Superior temporal gyrus (tissue), 1 donor: ENCODE measurements at regions not wholly inside any gene's neighbourhood (a gene's known extent, or its start where the extent isn't known, plus 50 kb on each side); places are given as distances from the start of the nearest gene placed in this dataset.

ENCODE experiments used
- DNase-seq: peaks from one replicate; pipeline ENCODE4 v3.0.0-alpha.2; 2016; ENCODE audit errors: extremely low spot score

DNA sequence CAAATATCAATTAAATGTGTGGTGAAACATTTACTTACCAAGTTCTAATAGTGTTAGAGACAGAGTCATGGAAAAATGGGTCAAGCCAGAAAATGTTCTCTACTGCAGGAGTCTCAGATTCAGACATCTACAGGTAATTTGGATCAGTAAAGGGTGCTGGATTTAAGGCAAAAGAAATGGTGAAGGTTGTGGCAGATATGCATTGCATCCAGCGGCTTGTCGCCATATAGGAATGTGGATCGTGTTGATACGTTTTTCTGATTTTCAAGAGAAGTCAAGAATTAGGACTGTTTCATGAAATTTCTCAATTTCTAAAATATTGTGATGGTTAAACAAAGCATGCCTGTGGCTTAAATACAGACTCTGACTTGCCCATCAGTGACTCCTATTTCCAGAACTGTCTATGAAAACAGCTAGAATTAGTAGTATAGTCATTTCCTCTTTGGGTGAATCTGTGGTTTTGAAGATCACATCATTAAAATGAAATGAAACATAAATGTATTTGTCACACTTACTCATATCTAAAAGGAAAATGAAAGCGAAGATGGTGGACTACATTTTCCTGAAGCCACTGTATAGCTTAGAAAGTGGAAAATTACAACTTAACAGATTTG lies 110.1 kb upstream of the VEGFC start:
- DNase-seq = no peak

DNA sequence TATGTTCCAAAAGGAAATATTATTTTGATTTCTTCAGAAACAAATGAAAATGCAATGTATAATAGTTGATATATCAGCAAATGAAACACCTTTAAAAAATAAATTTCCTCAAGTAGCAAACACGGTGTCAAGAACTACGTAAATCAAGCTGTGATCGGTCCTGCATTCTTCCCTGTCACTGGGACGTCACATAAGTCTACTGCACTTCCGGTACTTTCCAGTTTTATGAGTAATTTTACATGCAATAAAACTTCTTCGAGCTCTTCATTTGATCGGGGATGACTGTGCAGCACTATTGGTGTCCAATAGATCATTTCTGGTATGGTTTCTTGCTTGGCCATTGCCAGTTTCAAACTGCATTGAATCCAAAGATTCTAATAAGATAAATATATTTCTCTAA lies 114.0 kb upstream of the VEGFC start:
- no peak for DNase-seq

DNA sequence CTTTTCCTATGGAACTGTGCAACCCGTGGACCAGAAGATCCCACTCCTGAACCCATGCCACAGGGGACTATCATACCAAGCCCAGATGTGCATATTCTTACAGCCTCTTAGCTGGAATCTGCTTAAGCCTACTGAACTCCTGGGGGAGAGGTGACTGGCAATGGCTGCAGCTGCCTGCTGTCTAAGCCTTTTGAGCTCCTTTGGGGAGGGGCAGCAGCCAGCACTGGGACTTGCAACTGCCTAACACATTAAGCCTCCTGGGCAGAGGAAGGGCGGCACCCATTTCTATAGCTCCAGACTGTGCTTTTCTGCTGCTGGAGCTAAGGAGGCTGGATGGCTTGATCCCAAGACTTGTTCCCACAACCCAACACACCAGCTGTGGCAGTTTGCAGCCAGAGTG lies 117.9 kb upstream of the VEGFC start:
- no peak for DNase-seq

DNA sequence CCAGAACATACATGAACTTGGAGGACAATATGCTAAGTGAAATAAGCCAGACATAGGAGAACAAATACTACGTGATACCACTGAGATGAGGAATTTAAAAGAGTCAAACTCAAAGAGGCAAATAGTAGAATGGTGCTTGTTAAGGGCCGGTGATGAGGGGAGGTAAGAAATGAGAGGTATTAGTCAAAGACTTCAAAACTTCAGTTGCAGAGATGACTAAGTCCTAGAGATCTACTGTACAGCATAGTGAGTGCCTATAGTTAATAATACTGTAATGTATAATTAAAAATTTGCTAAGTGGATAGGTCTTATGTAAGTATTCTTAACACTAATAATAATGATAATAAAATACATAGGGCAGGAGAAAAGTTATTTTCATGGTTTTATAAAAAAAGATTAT lies 126.9 kb upstream of the VEGFC start:
- DNase-seq = no peak

DNA sequence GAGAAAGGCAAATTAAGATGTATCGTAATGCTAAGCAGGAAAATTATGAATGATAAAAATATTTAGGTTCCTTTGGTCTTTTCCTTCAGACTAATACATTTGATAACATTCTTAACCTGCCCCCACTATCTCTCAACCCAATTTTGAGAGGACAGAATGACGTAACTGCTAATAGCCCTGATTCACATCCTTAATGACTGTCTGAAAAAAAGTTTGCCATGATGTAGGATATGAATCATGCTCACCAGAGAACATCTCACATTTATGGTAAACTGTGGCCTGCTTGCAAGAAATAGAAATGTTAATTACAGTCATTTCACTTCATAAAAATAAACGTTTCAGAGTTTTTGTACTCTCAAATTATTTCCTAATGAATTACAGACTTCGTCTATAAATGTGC lies 128.0 kb upstream of the VEGFC start:
- DNase-seq = no peak

DNA sequence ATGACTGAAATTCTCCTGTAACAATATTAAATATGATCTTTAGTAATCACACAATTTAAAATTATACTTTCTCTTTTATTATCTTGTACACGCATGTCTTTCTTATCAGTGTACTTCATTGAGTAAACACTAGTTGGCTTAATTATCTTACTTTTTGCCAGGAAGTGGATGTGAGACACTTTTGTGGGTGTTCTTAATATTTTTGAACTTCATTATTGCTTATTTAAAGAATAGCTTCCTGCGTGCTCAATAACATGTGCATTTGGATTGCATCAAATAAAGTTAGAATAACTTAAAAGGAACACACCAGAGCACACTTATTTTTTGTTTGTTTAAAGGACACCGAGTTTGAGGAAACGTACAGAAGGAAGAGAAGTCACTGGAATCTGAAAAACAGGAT lies 128.5 kb upstream of the VEGFC start:
- DNase-seq = no peak

DNA sequence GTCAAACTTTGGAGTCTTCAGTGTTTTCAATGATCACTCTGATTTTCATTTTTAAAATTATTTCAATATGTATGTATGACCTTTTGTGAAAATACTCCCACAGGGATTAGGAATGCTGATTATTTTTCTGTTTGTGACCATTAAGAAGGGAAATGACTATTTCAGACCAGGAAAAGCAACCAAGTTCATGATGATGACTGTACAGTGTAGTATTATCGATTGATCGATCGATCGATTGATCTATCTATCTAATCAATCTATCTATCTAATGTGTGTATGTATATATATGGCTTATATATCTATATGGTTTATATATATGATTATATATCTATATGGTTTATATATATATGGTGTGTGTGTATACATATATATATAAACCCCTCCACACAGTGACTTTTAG lies 131.5 kb upstream of the VEGFC start:
- no peak for DNase-seq

DNA sequence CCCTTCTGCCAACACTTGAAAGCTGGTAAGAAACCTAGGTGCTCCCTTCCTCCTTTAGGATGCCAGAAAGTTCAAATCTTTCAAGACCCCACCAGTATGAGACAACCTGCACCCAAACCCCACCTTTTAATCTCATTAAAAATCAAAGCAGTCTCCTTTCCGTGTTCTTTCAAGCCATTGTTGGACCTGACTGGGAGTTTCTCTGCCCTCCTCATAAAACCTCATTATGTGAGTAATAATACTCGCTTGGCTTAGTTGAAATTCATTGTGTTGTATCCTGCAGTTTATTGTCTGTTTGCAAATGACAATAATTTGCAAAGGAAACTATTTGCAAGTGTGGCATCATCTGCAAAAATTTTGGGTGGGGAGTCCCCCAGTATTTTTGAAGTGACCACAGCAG lies 133.2 kb upstream of the VEGFC start:
- no peak for DNase-seq

DNA sequence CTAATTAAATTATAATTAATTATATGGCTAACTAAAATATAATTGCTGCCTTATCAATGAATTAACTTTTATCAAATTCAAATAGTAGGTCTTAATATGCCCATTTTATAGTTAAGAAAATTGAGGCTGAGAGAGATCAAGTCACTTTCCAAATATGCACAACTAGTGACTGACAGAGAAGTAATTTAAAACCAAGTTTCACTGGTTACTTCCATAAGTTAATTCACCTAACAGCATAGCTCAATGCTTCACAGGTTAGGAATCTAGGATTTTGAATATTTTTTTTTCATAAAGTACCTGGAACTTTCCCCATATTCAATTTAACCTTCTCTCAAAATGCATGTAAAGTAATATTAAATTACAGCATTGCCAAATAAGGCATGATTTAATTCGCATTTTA lies 134.4 kb upstream of the VEGFC start:
- DNase-seq = no peak

DNA sequence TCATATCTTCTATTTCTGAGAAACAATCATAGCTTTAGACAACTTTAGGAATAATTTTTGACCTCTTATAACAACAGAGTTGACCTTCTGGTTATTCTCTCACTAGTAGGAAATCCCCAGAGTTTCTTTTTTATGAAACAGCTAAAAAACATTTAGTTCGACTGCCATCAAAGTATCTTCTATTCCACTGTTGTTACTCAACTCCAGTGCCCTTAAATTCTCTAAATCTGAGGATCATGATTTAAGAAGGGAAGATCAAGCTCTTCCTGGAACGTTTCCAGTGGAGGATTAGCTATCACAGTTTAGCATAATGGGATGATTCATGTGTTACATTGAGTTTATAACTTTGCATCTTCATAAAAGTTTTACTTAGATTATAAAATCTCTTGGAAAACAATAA lies 134.9 kb upstream of the VEGFC start:
- no peak for DNase-seq

DNA sequence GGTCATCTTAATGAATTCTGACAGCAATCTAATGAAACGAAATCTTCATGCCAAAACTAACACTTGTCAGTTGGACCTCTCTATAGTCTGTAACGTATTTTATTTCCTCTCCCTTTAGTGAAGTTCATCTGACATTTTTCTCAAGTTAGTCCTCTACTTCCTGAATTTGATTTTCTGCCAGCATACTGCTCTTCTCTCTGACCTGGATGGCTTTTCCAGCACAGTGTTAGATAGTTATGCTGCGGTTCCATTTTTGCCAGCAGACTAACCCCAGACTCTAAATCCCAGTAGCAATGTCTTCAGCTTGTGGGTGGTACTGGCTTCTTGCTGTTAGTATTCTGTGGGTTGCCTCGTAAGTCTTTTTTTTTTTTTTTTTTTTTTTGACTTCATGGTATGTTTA lies 146.7 kb upstream of the VEGFC start:
- no peak for DNase-seq

DNA sequence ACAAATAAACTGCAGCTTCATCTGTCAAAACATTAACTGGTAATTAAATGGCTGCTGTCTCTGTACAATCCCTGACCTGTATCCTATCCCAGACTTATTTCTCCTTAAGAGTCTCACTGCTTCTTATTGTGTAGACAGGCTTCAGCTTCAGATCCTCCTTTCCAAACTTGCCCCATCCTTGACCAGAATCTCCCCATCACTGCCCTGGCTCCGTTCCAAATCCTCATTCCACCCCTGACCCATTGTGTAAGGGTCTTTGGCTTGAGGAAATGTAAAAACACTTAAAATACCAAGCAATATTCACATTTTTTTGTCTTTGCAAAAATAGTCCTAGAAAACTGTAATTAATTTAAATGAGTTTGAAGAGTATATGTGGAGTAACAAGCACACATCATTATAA lies 152.6 kb upstream of the VEGFC start:
- DNase-seq = no peak

DNA sequence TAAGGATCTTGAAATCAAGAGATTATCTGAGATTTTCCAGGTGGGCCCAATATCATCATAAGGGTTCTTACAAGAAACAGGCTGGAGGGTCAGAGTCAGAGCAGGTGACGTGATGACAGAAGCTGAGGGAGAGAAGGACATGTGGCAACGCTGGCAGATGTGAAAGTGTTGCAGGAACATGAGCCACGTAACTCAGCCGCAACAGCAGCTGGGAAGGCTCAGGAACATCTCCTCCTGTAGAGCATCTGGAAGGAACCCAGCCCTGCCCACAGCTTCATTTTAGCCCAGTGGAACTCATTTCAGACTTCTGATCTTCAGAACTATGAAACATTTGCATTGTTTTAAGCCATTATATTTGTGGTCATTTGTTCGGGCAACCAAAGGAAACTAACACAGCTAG lies 156.3 kb upstream of the VEGFC start:
- DNase-seq = no peak

DNA sequence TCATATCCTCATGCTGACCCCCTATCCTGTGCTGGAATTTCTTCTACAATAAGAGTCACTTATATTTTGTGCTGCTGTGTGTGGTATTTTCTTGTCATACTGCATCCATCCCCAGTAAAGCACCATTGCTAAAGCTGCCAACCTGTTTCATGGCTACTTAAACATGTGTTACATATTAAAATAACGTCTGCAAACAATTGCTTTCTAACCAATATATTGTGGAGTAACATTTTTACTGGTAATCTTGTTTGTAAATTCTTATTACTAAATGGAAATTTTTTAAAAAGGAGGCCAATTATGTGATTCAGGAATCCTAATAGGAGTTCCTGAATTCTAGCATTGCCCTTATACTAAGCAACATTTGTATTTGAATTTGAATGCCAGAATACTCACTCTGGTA lies 160.3 kb upstream of the VEGFC start:
- DNase-seq = no peak

DNA sequence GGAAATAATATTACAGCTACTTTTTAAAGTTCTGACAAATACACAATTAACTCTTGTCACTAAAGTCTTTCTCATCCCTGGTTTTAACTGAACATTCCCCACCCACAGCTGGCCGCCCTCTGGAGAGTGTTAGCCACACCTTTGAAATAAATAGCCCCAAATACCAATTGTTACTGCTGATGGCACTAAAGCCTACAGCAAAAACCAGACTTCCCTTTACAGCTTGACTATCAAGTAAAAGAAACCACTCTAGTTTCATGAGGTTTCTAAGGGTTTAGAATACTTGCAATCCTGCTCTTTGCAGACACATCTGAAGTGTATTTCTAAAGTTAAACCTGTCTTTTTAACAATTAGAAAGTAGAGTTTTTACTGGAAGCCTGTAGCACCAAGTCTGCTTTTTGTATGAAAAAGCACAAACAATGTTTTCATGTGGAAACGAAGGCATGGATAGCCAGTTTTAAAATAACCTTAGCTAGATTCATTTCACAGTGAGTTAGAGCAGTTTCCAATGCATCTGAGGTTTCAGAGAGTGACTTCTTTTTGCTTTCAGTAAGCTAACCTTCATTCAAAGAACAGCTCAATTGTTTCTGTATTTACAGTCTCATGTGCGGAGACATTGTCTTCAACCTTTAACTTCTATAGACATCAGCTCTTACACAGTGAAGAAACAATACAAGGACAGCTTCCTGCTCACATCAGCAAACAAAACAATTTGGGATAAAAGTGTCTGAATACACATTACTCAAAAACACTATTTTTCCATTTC lies 164.8 kb upstream of the VEGFC start:
- DNase-seq = no peak

DNA sequence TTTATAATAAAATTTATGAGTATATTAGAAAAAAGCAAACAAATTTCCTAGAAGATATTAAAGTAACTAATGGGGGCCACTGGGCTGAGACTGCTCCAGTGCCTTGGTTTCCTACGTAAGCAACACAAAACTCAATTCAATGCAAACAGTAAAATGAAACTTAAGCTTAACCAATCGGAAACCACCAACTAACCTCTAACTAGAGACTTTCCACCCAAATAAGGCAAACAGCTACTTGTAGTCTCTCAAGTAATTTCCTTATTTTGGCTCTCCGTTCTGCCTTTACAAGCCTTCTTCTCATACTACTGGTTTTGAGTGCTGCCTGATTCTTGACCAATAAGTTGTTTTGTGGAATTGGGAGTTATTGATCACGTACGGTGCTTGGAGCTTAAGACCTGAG lies 167.3 kb upstream of the VEGFC start:
- no peak for DNase-seq

DNA sequence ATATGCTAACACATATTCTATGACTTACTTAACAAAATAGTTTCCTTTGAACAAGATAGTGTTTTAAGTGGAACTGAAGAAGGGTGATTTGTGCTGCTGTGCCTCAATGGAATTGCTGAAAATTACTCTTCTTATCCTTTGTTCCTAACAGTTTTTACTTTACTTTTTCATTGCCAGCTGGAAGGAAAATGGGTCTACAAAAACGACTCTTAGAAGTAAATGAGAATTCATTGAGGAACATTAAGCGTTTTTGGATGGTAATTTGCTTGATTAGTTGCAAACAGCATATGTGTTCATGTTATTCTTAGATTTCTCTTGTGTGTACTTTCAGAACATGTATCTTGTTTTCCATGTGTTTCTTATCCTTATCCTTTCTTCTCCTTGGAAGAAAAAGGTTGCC lies 170.4 kb upstream of the VEGFC start:
- DNase-seq = no peak

DNA sequence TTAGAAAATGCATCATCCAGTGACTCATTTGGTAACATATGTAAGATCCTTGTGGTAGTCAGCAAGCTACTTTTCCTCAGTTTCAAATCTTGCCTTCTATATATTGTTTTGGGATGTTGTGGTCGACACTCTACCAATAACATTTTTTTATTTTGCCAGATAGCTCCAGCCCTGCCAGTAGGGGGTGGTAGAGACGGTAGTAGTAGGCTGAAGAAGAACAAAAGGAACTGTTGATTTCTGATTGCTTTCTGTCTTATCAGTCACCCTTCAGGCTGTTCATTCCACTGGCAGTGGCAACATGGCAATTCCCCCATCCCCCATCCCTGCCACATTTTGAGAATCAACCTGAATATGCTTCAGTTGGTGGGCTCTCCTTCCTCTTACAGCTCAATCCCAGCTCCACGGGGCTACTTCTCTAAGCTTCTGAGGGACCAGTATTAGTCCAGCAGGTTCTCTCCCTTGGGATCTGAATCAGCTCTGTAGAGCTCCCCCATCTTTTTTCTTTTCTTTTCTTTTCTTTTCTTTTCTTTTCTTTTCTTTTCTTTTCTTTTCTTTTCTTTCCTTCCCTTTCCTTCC lies 171.5 kb upstream of the VEGFC start:
- no peak for DNase-seq

DNA sequence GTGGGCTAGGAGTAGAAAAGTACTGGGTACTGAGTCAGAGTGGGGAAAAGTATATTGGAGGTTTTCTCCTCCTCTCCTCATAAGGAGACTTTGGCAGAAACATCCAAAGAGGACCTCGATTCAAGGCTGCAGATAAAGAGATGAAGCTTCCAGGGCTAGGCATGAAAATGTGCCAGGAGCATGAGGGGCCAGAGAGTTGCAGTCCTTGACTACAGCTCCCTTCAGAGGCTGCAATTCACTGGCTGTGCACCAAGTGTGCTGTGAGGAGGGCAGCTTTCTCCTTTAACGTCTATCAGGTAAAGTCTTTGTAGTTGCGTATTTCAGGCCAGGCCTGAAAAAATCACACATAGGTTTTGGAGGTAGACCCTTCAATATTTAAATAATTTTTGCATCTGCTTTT lies 174.9 kb upstream of the VEGFC start:
- DNase-seq = no peak

DNA sequence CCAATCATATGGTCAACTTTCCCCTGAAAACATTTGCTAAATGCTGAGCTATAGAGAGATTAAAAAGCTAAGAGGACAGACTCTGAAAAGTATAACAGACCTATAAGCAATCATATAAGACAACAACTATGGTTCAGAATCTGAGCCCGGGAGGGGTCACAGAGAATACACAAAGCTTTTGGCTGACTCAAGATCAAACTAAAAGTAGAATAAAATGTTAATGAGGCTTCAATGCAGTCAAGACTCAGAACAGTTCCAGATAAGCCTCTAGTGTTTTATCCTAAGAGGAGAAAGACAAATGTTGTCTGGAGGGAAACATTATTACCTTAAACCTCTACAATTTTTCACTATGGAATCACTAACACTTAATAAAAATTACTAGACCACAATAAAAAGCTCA lies 175.4 kb upstream of the VEGFC start:
- no peak for DNase-seq

DNA sequence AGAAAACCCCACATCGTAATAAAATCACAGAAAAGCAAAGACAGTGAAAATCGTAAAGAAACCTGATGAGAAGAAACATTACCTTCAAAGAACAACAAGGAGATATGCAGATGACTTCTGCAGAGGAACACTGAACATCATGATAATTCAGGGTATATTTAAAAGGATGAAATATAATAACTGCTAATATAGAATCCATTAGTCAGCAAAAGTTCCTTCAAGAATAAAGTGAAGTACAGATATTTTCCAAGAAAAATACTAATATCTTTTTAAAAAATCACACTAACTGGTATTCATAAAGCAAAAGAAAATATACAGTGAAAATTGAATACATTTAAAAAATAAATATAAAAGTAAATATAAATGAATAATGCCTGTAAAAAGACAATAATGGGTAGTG lies 176.3 kb upstream of the VEGFC start:
- DNase-seq = no peak

DNA sequence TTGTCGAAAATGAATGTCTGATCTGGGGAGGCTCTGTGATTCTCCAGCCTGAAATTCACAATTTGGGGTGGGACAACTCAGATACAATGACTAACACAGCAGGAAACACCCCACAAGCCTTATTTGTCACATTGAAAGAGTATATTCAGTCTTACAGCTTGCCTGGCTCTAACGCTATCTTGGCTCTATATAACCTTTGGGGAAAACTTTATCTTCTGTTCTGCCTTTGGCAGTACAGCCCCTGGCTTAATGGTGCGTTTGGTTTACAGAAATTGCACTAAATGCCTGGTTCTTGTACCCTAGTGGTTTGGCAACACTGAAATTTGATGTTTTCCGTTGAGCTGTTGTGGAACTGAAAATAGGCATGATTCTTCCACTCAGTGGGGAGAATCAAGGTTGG lies 178.1 kb upstream of the VEGFC start:
- DNase-seq = no peak

DNA sequence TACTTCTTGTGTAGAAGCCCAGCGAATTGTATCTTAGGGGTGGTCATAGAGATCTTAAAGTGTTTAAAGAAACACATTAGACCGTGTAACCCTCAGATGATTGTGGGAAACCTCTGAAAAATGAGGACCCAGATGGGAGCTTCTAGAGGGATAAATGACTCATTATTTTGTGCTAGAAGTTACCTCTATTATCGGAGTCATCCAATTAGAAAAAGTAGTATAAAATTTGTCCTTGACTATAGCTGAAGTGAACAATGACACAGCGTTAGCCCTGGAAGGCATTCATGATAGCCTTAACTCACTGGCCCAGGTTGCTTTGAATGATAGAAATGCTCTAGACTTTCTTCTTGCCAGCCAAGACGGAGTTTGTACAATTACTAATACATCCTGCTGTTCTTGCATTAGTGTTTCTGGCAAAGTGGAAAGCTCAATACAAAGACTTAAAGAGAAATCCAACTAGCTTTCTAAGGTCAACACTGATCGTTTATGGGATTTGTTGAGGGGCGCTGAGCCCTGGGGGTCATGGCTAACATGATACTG lies 178.9 kb upstream of the VEGFC start:
- DNase-seq = no peak
